ENCODE measurements at regions not wholly inside any gene's neighbourhood (a gene's known extent, or its start where the extent isn't known, plus 50 kb on each side); places are given as distances from the start of the nearest gene placed in this dataset.

DNA sequence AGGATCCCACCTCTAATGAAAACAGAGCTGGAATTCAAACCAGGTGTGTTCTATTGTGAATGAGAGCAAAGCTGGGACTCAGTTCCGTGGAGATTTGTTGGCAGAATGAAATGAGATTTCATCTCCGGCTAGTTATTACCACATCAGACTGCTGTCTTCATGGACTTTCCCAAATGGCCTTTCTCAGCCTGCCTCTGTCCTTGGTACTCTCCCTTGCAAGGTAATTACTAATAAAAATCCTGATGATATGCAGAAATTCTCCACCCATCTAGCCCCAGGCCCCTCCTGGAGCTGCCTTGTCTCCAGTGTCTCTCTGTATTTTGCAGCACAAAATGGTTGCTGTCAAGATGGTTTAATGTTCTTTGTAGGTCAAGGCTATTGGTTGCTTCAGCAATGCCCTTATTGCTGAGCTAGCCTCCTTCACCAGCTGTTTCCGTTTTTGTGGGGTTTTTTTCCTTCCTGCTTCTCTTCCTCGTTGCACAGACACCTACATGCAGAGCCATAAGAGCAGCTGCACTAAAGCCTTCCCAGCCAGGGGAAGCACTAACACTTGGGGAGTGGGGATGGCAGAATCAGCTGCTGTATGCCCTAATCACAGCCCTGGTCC, 185.0 kb upstream of the GHITM start:
- Histone ChIP-seq H3K27me3 (ENCODE audit: control insufficient read depth in 2 of 2, insufficient read depth in 2 of 2, low read length in 2 of 2) (peaks cover 0 to 4% of the 10 kb centered on the region in 2 donors), H3K4me1 (ENCODE audit: control insufficient read depth in 2 of 2, insufficient read depth in 2 of 2, low read length in 2 of 2) (peaks cover 6 to 10% of the 10 kb centered on the region in 2 donors), H3K9ac (ENCODE audit: low read depth in 1 of 2, low read length in 2 of 2) (no peak overlapping the region), H3K9me3 (ENCODE audit: control insufficient read depth in 2 of 2, low read length in 2 of 2) (no peaks in the 10 kb centered on the region), H3K36me3 (ENCODE audit: control insufficient read depth in 2 of 2, insufficient read depth in 2 of 2, low read length in 2 of 2) (no peaks in the 10 kb centered on the region), H3K4me3 (ENCODE audit: low read length in 2 of 2) (no peak overlapping the region), H3K27ac (ENCODE audit: low read depth in 2 of 2, low read length in 2 of 2) (no peak overlapping the region)

DNA sequence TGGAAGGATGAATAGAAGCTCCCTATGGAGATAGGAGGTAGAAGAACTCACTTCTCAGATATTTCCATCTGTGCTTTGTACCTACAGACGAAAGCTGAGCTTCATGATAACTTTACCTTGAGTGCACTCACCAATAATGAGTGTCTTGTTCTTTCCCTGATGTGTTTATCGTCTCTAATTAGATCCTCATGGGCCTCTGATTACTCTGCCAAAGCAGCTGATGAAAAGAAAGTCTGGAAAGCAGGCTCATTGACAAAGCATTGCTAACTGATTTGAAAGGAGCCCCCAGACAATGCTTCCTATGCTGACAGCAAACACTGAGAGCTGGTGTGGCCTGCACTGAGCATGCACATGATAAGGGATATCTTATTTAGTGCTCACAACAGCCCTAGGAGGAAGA, 183.9 kb upstream of the GHITM start:
- Histone ChIP-seq H3K36me3 (ENCODE audit: control insufficient read depth in 2 of 2, insufficient read depth in 2 of 2, low read length in 2 of 2) (no peaks in the 10 kb centered on the region), H3K4me1 (ENCODE audit: control insufficient read depth in 2 of 2, insufficient read depth in 2 of 2, low read length in 2 of 2) (peaks cover 6 to 10% of the 10 kb centered on the region in 2 donors), H3K27me3 (ENCODE audit: control insufficient read depth in 2 of 2, insufficient read depth in 2 of 2, low read length in 2 of 2) (peaks cover 0 to 4% of the 10 kb centered on the region in 2 donors), H3K9me3 (ENCODE audit: control insufficient read depth in 2 of 2, low read length in 2 of 2) (no peaks in the 10 kb centered on the region), H3K27ac (ENCODE audit: low read depth in 2 of 2, low read length in 2 of 2) (no peak overlapping the region), H3K9ac (ENCODE audit: low read depth in 1 of 2, low read length in 2 of 2) (no peak overlapping the region), H3K4me3 (ENCODE audit: low read length in 2 of 2) (no peak overlapping the region)

DNA sequence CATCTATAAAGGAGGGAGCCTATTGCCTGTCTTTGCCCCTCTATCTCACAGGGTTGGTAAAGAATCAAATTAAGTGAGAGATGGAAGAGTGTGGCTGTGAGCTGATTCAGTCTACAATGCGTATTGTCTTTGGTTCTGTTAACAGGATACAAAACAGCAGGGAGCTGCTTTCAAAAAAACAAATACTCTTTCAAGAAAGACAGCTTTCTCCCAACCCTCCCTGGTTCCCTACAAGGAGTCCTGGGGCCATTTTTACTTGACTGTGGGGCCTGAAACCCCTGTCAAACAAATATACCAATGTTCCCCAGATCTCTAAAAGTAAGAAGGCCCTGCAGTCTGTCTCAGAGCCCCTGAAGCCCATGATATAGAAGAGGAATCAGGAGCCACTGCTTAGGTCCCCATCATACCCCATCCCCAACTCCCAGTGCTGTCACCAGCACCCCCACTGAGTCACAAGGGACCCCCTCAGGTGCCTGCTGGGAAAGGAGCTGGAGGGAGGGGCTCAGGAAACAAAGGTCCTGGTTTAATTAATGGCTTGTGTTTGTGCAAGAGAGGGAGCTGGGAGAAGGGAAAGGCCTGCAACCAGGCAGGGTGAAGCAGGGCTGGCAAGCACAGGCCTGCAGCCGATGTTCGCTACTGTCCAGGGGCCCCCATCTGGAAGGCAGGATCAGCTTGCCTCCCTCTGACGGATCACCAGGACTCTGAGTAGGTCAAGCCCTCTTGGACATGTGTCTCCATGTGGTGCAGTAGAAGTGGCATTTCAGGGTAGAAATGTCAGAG, 182.0 kb upstream of the GHITM start:
- Histone ChIP-seq H3K27me3 (ENCODE audit: control insufficient read depth in 2 of 2, insufficient read depth in 2 of 2, low read length in 2 of 2) (peaks cover 0 to 4% of the 10 kb centered on the region in 2 donors), H3K4me1 (ENCODE audit: control insufficient read depth in 2 of 2, insufficient read depth in 2 of 2, low read length in 2 of 2) (peaks cover 4 to 6% of the 10 kb centered on the region in 2 donors), H3K36me3 (ENCODE audit: control insufficient read depth in 2 of 2, insufficient read depth in 2 of 2, low read length in 2 of 2) (no peaks in the 10 kb centered on the region), H3K27ac (ENCODE audit: low read depth in 2 of 2, low read length in 2 of 2) (no peak overlapping the region), H3K9ac (ENCODE audit: low read depth in 1 of 2, low read length in 2 of 2) (no peak overlapping the region), H3K4me3 (ENCODE audit: low read length in 2 of 2) (no peak overlapping the region), H3K9me3 (ENCODE audit: control insufficient read depth in 2 of 2, low read length in 2 of 2) (no peaks in the 10 kb centered on the region)

DNA sequence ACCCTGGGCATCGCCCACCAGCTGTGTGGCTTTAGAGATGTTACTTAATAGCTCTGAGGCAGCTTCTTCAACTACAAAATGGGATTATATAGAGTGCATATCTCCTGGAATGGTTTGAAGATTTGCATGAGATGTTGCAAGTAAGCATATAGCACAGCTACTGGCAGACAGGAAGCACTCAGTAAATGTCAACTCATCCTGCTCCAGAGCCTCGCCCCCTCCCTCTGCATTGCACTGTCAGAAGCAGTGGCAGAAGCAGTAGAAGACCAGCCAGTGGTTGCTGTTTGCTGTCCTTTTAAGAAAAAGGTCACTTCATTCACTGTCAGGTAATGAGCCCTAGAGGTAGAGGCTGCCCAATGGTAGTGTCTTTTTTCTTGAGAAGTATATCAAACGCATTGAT, 180.0 kb upstream of the GHITM start:
- Histone ChIP-seq H3K4me1 (ENCODE audit: control insufficient read depth in 2 of 2, insufficient read depth in 2 of 2, low read length in 2 of 2) (no peaks in the 10 kb centered on the region), H3K27me3 (ENCODE audit: control insufficient read depth in 2 of 2, insufficient read depth in 2 of 2, low read length in 2 of 2) (peaks cover 0 to 4% of the 10 kb centered on the region in 2 donors), H3K9me3 (ENCODE audit: control insufficient read depth in 2 of 2, low read length in 2 of 2) (no peaks in the 10 kb centered on the region), H3K4me3 (ENCODE audit: low read length in 2 of 2) (no peak overlapping the region), H3K27ac (ENCODE audit: low read depth in 2 of 2, low read length in 2 of 2) (no peak overlapping the region), H3K36me3 (ENCODE audit: control insufficient read depth in 2 of 2, insufficient read depth in 2 of 2, low read length in 2 of 2) (no peaks in the 10 kb centered on the region), H3K9ac (ENCODE audit: low read depth in 1 of 2, low read length in 2 of 2) (no peak overlapping the region)

DNA sequence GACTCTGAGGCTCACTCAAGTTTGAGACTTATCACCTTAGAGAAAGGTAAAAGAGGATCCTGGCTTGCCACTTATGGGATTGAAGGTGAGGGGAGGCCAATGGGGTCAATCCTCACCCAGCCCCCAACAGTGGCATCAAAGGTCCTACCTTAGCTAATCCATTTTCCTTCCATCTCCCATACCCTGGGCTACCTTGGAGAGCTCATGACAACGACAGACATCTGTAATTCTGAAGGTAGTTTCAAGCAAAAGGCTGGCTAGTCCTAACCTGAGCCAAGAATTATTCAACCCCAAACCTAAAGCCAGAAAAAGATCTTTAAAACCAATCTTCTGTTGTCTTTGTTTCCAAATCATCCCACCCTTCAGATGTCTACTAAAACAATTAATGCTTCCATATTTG, 179.2 kb upstream of the GHITM start:
- no peak overlapping the region for H3K4me3 ChIP-seq (ENCODE audit: low read length in 2 of 2)
- peaks cover 0 to 4% of the 10 kb centered on the region in 2 donors for H3K27me3 ChIP-seq (ENCODE audit: control insufficient read depth in 2 of 2, insufficient read depth in 2 of 2, low read length in 2 of 2)
- H3K27ac ChIP-seq (ENCODE audit: low read depth in 2 of 2, low read length in 2 of 2), result no peak overlapping the region
- no peaks in the 10 kb centered on the region for H3K9me3 ChIP-seq (ENCODE audit: control insufficient read depth in 2 of 2, low read length in 2 of 2)
- H3K36me3 ChIP-seq (ENCODE audit: control insufficient read depth in 2 of 2, insufficient read depth in 2 of 2, low read length in 2 of 2), result no peaks in the 10 kb centered on the region
- no peak overlapping the region for H3K9ac ChIP-seq (ENCODE audit: low read depth in 1 of 2, low read length in 2 of 2)
- no peaks in the 10 kb centered on the region for H3K4me1 ChIP-seq (ENCODE audit: control insufficient read depth in 2 of 2, insufficient read depth in 2 of 2, low read length in 2 of 2)

DNA sequence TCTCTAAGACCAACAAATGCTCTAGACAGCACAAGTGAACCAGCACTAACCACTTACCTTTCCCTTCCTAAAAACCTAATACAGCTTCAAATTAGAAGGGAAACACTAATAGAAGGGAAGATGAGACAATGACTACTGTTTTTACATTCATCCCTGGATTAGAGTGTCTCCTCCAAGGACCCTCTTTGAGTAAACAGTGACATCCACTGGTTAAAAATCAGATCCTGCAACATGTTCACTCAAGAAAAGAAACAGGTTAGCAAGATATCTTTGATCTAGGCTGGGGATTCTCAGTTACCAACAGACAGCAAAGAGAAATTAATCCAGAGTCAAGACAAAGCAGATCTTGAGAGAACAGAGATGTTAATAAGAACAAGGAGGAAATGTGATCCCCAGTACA, 177.7 kb upstream of the GHITM start:
- Histone ChIP-seq H3K9me3 (ENCODE audit: control insufficient read depth in 2 of 2, low read length in 2 of 2) (no peaks in the 10 kb centered on the region), H3K4me1 (ENCODE audit: control insufficient read depth in 2 of 2, insufficient read depth in 2 of 2, low read length in 2 of 2) (no peaks in the 10 kb centered on the region), H3K4me3 (ENCODE audit: low read length in 2 of 2) (no peak overlapping the region), H3K36me3 (ENCODE audit: control insufficient read depth in 2 of 2, insufficient read depth in 2 of 2, low read length in 2 of 2) (no peaks in the 10 kb centered on the region), H3K27me3 (ENCODE audit: control insufficient read depth in 2 of 2, insufficient read depth in 2 of 2, low read length in 2 of 2) (no peaks in the 10 kb centered on the region), H3K9ac (ENCODE audit: low read depth in 1 of 2, low read length in 2 of 2) (no peak overlapping the region), H3K27ac (ENCODE audit: low read depth in 2 of 2, low read length in 2 of 2) (no peak overlapping the region)

DNA sequence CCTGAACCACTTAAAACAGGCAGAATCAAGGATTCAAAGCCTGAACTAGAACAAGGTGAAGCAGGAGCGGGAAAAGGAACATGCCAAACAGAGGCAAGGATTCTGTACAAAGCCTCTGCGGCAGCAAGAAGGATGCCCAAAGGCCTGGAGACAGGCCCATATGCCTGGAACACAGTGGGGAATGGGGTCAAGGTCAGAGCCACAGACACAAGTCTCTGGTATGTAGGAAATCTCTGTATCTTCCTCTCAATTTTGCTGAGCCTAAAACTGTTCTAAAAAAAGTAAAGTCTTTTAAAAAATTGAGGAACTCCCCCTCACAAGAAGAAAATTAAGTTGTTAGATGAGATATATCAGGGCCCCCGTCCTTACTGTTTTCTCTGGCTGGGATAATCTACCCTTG, 175.9 kb upstream of the GHITM start:
- no peak overlapping the region for H3K4me3 ChIP-seq (ENCODE audit: low read length in 2 of 2)
- H3K4me1 ChIP-seq (ENCODE audit: control insufficient read depth in 2 of 2, insufficient read depth in 2 of 2, low read length in 2 of 2), result no peaks in the 10 kb centered on the region
- no peaks in the 10 kb centered on the region for H3K9me3 ChIP-seq (ENCODE audit: control insufficient read depth in 2 of 2, low read length in 2 of 2)
- no peaks in the 10 kb centered on the region for H3K36me3 ChIP-seq (ENCODE audit: control insufficient read depth in 2 of 2, insufficient read depth in 2 of 2, low read length in 2 of 2)
- no peak overlapping the region for H3K27ac ChIP-seq (ENCODE audit: low read depth in 2 of 2, low read length in 2 of 2)
- H3K27me3 ChIP-seq (ENCODE audit: control insufficient read depth in 2 of 2, insufficient read depth in 2 of 2, low read length in 2 of 2), result no peaks in the 10 kb centered on the region
- H3K9ac ChIP-seq (ENCODE audit: low read depth in 1 of 2, low read length in 2 of 2), result no peak overlapping the region

DNA sequence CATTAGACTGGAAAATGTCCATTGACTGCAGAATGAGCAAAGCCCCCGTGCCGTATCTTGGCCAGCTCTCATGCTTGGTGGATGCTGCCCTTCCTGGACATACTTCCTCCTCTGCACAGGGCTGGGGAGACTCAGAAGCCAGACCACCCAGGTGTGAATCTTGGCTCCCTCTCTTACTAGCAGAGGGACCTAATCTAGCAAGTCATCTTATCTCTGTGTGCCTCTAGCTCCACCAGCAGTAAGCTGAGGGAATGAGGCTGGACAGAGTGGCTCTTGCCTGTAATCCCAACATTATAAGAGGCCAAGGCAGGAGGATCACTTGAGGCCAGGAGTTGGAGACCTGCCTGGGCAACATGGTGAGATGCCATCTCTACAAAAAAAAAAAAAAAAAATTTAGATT, 173.8 kb upstream of the GHITM start:
- H3K9ac ChIP-seq (ENCODE audit: low read depth in 1 of 2, low read length in 2 of 2), result no peak overlapping the region
- H3K4me3 ChIP-seq (ENCODE audit: low read length in 2 of 2), result no peak overlapping the region
- no peaks in the 10 kb centered on the region for H3K27me3 ChIP-seq (ENCODE audit: control insufficient read depth in 2 of 2, insufficient read depth in 2 of 2, low read length in 2 of 2)
- no peaks in the 10 kb centered on the region for H3K36me3 ChIP-seq (ENCODE audit: control insufficient read depth in 2 of 2, insufficient read depth in 2 of 2, low read length in 2 of 2)
- no peak overlapping the region for H3K27ac ChIP-seq (ENCODE audit: low read depth in 2 of 2, low read length in 2 of 2)
- no peaks in the 10 kb centered on the region for H3K9me3 ChIP-seq (ENCODE audit: control insufficient read depth in 2 of 2, low read length in 2 of 2)
- H3K4me1 ChIP-seq (ENCODE audit: control insufficient read depth in 2 of 2, insufficient read depth in 2 of 2, low read length in 2 of 2), result no peaks in the 10 kb centered on the region

DNA sequence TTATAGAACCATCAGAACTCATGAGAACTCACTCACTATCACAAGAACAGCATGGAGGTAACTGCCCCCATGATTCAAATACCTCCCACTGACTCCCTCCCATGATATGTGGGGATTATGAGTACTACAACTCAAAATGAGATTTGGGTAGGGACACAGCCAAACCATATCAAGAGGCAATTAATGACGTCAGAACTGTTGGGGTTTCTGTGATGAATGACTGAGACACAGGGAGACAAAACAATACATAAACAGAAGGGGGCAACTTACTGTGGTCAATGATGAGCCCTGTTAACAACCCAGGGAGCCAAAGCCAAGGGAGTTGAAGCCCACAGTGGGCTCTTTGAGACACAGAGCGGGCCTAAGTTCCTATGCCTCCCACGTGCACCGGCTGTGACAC, 171.3 kb upstream of the GHITM start:
- no peaks in the 10 kb centered on the region for H3K4me1 ChIP-seq (ENCODE audit: control insufficient read depth in 2 of 2, insufficient read depth in 2 of 2, low read length in 2 of 2)
- H3K9ac ChIP-seq (ENCODE audit: low read depth in 1 of 2, low read length in 2 of 2), result no peak overlapping the region
- no peak overlapping the region for H3K4me3 ChIP-seq (ENCODE audit: low read length in 2 of 2)

DNA sequence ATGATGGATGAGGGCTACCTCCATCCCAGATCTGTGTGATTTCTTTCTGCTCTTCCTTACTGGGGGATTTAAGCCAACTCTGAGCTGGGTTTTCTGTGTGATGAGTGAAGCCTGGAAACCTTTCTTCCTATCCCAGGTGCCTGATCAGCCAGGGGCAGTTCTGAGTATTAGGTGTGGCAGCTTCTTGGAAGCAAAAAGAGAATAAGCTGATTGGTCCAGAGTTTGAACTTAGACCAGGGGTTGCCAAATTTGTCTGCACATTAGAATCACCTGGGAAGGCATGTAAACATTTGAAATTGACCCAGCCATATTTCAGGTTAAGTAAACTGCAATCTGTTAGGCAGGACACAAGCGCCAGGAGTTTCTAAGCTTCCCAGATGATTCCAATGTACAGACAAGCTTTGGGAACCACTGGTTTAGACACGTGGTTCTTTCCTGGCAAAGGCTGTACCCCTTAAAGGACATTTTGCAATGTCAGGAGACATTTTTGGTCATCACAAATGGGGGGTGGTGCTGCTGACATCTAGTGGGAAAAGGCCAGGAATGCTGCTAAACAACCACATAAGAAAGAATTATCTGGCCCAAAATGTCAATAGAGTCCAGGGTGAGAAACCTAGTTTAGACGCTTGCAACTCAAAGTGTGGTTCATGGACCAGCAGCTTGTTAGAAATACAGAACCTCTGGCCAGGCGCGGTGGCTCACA, 160.5 kb upstream of the GHITM start:
- no peaks in the 10 kb centered on the region for H3K9me3 ChIP-seq (ENCODE audit: control insufficient read depth in 2 of 2, low read length in 2 of 2)
- H3K4me3 ChIP-seq (ENCODE audit: low read length in 2 of 2), result no peak overlapping the region
- no peaks in the 10 kb centered on the region for H3K4me1 ChIP-seq (ENCODE audit: control insufficient read depth in 2 of 2, insufficient read depth in 2 of 2, low read length in 2 of 2)
- no peaks in the 10 kb centered on the region for H3K36me3 ChIP-seq (ENCODE audit: control insufficient read depth in 2 of 2, insufficient read depth in 2 of 2, low read length in 2 of 2)
- H3K9ac ChIP-seq (ENCODE audit: low read depth in 1 of 2, low read length in 2 of 2), result no peak overlapping the region
- H3K27me3 ChIP-seq (ENCODE audit: control insufficient read depth in 2 of 2, insufficient read depth in 2 of 2, low read length in 2 of 2), result no peaks in the 10 kb centered on the region
- H3K27ac ChIP-seq (ENCODE audit: low read depth in 2 of 2, low read length in 2 of 2), result no peak overlapping the region

More for the DNA sequence above, 171.3 kb upstream of the GHITM start:
- Histone ChIP-seq H3K9me3 (ENCODE audit: control insufficient read depth in 2 of 2, low read length in 2 of 2) (no peaks in the 10 kb centered on the region), H3K27ac (ENCODE audit: low read depth in 2 of 2, low read length in 2 of 2) (no peak overlapping the region), H3K27me3 (ENCODE audit: control insufficient read depth in 2 of 2, insufficient read depth in 2 of 2, low read length in 2 of 2) (no peaks in the 10 kb centered on the region), H3K36me3 (ENCODE audit: control insufficient read depth in 2 of 2, insufficient read depth in 2 of 2, low read length in 2 of 2) (no peaks in the 10 kb centered on the region)

Measured in mucosa of rectum (tissue), 2 donors.